ENCODE measurements at regions not wholly inside any gene's neighbourhood (a gene's known extent, or its start where the extent isn't known, plus 50 kb on each side); places are given as distances from the start of the nearest gene placed in this dataset.

DNA sequence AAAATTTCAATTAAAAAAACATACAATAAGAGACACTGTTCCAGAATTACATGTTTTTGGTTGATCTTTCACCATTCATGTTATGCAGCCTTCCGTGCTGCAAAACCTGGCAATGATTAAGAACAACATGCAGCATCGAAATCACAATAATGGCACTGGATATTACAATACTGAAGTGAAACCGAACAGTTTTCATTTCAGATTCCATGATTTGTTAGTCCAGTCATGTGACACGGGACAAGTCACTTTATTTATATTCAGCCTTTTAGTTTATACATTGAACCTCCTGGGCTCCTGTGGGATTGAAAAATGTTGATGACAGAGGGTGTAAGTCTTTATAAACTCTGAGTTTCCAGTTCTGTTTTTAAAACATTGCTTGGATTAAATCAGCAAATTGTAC is 142.5 kb upstream of the TTC29 start:
- TF ChIP-seq, protein P1, sequence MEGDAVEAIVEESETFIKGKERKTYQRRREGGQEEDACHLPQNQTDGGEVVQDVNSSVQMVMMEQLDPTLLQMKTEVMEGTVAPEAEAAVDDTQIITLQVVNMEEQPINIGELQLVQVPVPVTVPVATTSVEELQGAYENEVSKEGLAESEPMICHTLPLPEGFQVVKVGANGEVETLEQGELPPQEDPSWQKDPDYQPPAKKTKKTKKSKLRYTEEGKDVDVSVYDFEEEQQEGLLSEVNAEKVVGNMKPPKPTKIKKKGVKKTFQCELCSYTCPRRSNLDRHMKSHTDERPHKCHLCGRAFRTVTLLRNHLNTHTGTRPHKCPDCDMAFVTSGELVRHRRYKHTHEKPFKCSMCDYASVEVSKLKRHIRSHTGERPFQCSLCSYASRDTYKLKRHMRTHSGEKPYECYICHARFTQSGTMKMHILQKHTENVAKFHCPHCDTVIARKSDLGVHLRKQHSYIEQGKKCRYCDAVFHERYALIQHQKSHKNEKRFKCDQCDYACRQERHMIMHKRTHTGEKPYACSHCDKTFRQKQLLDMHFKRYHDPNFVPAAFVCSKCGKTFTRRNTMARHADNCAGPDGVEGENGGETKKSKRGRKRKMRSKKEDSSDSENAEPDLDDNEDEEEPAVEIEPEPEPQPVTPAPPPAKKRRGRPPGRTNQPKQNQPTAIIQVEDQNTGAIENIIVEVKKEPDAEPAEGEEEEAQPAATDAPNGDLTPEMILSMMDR (IDR thresholded peaks at IDR 0.05): no peak
- TF ChIP-seq POLR2A (IDR thresholded peaks at IDR 0.05): no peak
